ENCODE measurements at regions not wholly inside any gene's neighbourhood (a gene's known extent, or its start where the extent isn't known, plus 50 kb on each side); places are given as distances from the start of the nearest gene placed in this dataset.

- no peak overlapping the region for H3K4me3 ChIP-seq (ENCODE audit: low read depth, poor library complexity, severe bottlenecking)
- intact Hi-C loops (cut with DNase I; ENCODE audit: low total_unique reads) = no loop called here
- no peak for DNase-seq (ENCODE audit: low spot score in 2 of 2)
- TF ChIP-seq CTCF (IDR thresholded peaks at IDR 0.05) (no peak), POLR2A (IDR thresholded peaks at IDR 0.05) (no peak)
- WGBS, 2 donors = 42 to 46% methylated on average over 3 of the region's 3 CpGs
Measured at GRCh38 chr5:51181208-51181894, 201.9 kb upstream of the ISL1 start.

GRCh38 chr5:51185850-51186329 is 197.4 kb upstream of the ISL1 start:
- H3K4me3 ChIP-seq (ENCODE audit: low read depth, poor library complexity, severe bottlenecking) = no peak overlapping the region
- WGBS, 2 donors = 35 to 38% methylated on average over 4 of the region's 4 CpGs
- intact Hi-C loops (cut with DNase I; ENCODE audit: low total_unique reads) = no loop called here
- DNase-seq (ENCODE audit: low spot score in 2 of 2) = no peak
- TF ChIP-seq CTCF (IDR thresholded peaks at IDR 0.05) (no peak), POLR2A (IDR thresholded peaks at IDR 0.05) (no peak)

GRCh38 chr5:51188001-51188591 is 195.2 kb upstream of the ISL1 start:
- 66 to 67% methylated on average over 6 of the region's 6 CpGs for WGBS, 2 donors
- no peak overlapping the region for H3K4me3 ChIP-seq (ENCODE audit: low read depth, poor library complexity, severe bottlenecking)
- TF ChIP-seq CTCF (IDR thresholded peaks at IDR 0.05) (no peak), POLR2A (IDR thresholded peaks at IDR 0.05) (no peak)
- intact Hi-C loops (cut with DNase I; ENCODE audit: low total_unique reads) = no loop called here
- no peak for DNase-seq (ENCODE audit: low spot score in 2 of 2)

GRCh38 chr5:51194671-51195070 is 188.6 kb upstream of the ISL1 start:
- intact Hi-C loops (cut with DNase I; ENCODE audit: low total_unique reads) = no loop called here
- no peak for DNase-seq (ENCODE audit: low spot score in 2 of 2)
- H3K4me3 ChIP-seq (ENCODE audit: low read depth, poor library complexity, severe bottlenecking) = no peak overlapping the region
- WGBS, 2 donors = 10 to 15% methylated on average over 2 of the region's 2 CpGs
- TF ChIP-seq POLR2A (IDR thresholded peaks at IDR 0.05) = no peak
- no peak for TF ChIP-seq CTCF (IDR thresholded peaks at IDR 0.05)

GRCh38 chr5:51201024-51201423 is 182.2 kb upstream of the ISL1 start:
- intact Hi-C loops (cut with DNase I; ENCODE audit: low total_unique reads) = no loop called here

More at GRCh38 chr5:51201024-51201423, 182.2 kb upstream of the ISL1 start:
- H3K4me3 ChIP-seq (ENCODE audit: low read depth, poor library complexity, severe bottlenecking) = no peak overlapping the region
- WGBS, 2 donors = 73 to 76% methylated on average over 6 of the region's 6 CpGs
- no peak for TF ChIP-seq CTCF (IDR thresholded peaks at IDR 0.05)
- no peak for TF ChIP-seq POLR2A (IDR thresholded peaks at IDR 0.05)
- no peak for DNase-seq (ENCODE audit: low spot score in 2 of 2)
